CD4-positive, alpha-beta T cell treated with Interleukin-17A for 4 hours (primary cell): ENCODE measurements at regions not wholly inside any gene's neighbourhood (a gene's known extent, or its start where the extent isn't known, plus 50 kb on each side); places are given as distances from the start of the nearest gene placed in this dataset.

Source experiments
- DNase-seq: peaks from one replicate; pipeline ENCODE4 v3.0.0-alpha.2; 2020; ENCODE audit warnings: mixed read lengths

- no peak for DNase-seq
These were observed 112.3 kb downstream of the RAB11FIP2 start for GRCh38 chr10:117934477-117934876.

- no peak for DNase-seq
These were observed 110.6 kb downstream of the RAB11FIP2 start for GRCh38 chr10:117936141-117936540.

GRCh38 chr10:117936566-117936965 is 110.2 kb downstream of the RAB11FIP2 start:
- DNase-seq, result no peak

- DNase-seq, result no peak
These were observed 109.8 kb downstream of the RAB11FIP2 start for GRCh38 chr10:117936976-117937375.

- DNase-seq, result no peak
These were observed 108.6 kb downstream of the RAB11FIP2 start for GRCh38 chr10:117938104-117938503.

- DNase-seq, result no peak
These were observed 104.5 kb downstream of the RAB11FIP2 start for GRCh38 chr10:117942226-117942625.

GRCh38 chr10:117944676-117945447 is 101.9 kb downstream of the RAB11FIP2 start:
- DNase-seq, result no peak

- DNase-seq, result no peak
These were observed 101.1 kb downstream of the RAB11FIP2 start for GRCh38 chr10:117945651-117946050.

- DNase-seq, result no peak
These were observed 100.1 kb downstream of the RAB11FIP2 start for GRCh38 chr10:117946525-117947070.

- no peak for DNase-seq
These were observed 98.2 kb downstream of the RAB11FIP2 start for GRCh38 chr10:117948493-117948892.

- DNase-seq, result no peak
These were observed 96.3 kb downstream of the RAB11FIP2 start for GRCh38 chr10:117950408-117950807.
